ENCODE measurements at regions not wholly inside any gene's neighbourhood (a gene's known extent, or its start where the extent isn't known, plus 50 kb on each side); places are given as distances from the start of the nearest gene placed in this dataset.
"Not testable (repeated sequence)": the region's sequence is repeated elsewhere in the genome, so short reads cannot be mapped to it uniquely, and the experiment has no call there.

DNA sequence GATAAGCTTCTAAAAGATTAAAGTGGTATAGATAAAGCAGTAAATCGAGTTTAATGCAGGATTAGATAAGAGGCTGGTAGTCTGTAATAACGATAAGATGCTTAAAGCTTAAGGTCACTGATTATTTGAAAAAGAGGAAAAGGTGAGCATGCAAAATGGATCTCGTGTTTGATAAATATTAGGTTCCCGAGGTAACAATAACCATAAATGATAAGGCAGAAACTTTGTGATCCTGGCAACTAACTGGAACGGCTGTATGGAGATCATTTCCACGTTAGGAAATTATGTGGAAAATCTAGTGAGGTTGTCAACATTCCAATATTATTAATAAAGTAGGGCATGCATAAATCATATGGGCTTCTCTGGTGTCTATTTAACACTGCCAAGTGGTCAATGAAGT, 255.5 kb downstream of the EFCAB11 start:
- Histone ChIP-seq H3K9me3 (peaks cover 0 to 2% of the 10 kb centered on the region in 2 donors), H3K27me3 (no peaks in the 10 kb centered on the region), H3K4me3 (no peak overlapping the region), H3K36me3 (no peaks in the 10 kb centered on the region), H3K27ac (no peak overlapping the region), H3K4me1 (peaks cover 16 to 27% of the 10 kb centered on the region in 2 donors)
- DNase-seq (no peak), ATAC-seq (no peak)
- intact Hi-C loops (cut with DNase I): no loop called here
- TF ChIP-seq, protein P1, sequence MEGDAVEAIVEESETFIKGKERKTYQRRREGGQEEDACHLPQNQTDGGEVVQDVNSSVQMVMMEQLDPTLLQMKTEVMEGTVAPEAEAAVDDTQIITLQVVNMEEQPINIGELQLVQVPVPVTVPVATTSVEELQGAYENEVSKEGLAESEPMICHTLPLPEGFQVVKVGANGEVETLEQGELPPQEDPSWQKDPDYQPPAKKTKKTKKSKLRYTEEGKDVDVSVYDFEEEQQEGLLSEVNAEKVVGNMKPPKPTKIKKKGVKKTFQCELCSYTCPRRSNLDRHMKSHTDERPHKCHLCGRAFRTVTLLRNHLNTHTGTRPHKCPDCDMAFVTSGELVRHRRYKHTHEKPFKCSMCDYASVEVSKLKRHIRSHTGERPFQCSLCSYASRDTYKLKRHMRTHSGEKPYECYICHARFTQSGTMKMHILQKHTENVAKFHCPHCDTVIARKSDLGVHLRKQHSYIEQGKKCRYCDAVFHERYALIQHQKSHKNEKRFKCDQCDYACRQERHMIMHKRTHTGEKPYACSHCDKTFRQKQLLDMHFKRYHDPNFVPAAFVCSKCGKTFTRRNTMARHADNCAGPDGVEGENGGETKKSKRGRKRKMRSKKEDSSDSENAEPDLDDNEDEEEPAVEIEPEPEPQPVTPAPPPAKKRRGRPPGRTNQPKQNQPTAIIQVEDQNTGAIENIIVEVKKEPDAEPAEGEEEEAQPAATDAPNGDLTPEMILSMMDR (IDR thresholded peaks at IDR 0.05): no peak

DNA sequence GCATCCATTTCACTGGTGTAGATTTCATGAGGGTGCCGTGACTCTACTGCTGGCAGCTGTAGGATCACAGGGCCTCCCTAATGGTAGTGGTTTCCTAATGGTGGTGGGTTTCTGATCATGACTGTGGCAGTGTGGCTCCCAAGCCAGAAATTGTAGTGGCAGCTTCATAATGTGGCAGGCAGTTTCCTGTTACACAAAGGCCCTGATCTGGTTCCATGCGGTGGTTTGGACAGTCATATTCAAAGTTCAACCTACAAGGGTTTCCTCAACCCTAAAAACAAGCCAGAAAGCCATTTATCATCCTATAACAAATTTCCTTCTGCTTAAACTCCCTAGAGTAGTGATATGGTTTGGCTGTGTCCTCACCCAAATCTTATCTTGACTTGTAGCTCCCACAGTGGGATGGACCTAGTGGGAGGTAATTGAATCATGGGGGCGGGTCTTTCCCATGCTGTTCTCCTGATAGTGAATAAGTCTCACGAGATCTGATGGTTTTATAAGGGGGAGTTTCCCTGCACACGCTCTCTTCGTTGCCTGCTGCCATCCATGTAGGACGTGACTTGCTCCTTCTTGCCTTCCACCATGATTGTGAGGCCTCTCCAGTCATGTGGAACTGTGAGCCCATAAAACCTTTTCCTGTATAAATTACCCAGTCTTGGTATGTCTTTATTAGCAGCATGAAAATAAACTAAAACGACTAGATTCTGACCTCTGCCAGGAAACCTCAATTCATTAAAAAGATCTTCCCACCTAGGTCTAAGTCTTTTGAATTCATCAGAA, 257.1 kb downstream of the EFCAB11 start:
- TF ChIP-seq, protein P1 (IDR thresholded peaks at IDR 0.05): no peak
- Histone ChIP-seq H3K9me3 (no peaks in the 10 kb centered on the region), H3K27ac (no peak overlapping the region), H3K4me1 (peaks cover 11 to 16% of the 10 kb centered on the region in 2 donors), H3K4me3 (no peak overlapping the region), H3K36me3 (no peaks in the 10 kb centered on the region), H3K27me3 (no peaks in the 10 kb centered on the region)
- no peak for ATAC-seq
- intact Hi-C loops (cut with DNase I): no loop called here
- DNase-seq: no peak

DNA sequence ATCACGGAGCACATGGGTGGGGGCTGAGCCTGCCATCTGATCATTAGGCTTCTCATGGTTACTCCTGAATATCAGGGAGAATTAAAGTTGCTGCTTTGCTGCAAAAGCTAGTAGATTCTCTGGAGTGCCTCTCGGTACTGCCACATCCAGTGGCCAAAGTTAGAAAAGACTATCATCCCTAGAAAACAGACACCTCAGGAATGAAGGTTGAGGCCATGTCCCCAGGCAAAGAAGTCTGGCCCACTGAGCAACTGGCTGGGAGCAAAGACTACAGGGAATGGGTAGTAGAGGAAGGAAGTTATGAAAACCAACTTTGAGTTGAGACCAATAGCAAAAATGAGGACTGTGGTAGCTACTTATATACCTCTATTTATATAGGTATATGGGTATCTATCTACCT, 258.7 kb downstream of the EFCAB11 start:
- DNase-seq (no peak), ATAC-seq (no peak)
- Histone ChIP-seq H3K4me1 (peaks cover under 1 to 2% of the 10 kb centered on the region in 2 donors), H3K36me3 (no peaks in the 10 kb centered on the region), H3K9me3 (no peaks in the 10 kb centered on the region), H3K4me3 (no peak overlapping the region), H3K27ac (no peak overlapping the region), H3K27me3 (no peaks in the 10 kb centered on the region)
- intact Hi-C loops (cut with DNase I): no loop called here
- TF ChIP-seq, protein P1 (IDR thresholded peaks at IDR 0.05): no peak

DNA sequence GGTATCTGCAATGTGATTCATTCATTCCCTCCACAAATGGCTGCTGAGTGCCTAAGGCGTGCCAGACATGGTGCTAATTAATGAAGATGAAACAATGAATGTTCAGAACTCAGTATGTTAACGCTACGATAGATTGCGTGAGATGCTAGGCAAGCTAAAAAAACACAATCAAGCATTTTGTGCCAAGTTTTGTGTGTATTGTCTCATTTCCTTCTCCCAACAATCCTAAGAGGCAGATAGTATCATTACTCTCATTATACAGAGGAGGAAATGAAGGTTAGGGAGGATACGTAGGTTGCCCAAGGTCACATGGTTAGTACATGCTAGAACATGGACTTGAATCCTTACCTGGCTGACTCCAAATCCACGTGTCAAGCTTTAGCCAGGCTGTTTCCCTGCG, 264.4 kb downstream of the EFCAB11 start:
- intact Hi-C loops (cut with DNase I): no loop called here
- Histone ChIP-seq H3K36me3 (no peaks in the 10 kb centered on the region), H3K9me3 (no peaks in the 10 kb centered on the region), H3K27ac (no peak overlapping the region), H3K4me3 (no peak overlapping the region), H3K4me1 (no peaks in the 10 kb centered on the region), H3K27me3 (no peaks in the 10 kb centered on the region)
- DNase-seq (no peak), ATAC-seq (no peak)
- TF ChIP-seq, protein P1 (IDR thresholded peaks at IDR 0.05): no peak

DNA sequence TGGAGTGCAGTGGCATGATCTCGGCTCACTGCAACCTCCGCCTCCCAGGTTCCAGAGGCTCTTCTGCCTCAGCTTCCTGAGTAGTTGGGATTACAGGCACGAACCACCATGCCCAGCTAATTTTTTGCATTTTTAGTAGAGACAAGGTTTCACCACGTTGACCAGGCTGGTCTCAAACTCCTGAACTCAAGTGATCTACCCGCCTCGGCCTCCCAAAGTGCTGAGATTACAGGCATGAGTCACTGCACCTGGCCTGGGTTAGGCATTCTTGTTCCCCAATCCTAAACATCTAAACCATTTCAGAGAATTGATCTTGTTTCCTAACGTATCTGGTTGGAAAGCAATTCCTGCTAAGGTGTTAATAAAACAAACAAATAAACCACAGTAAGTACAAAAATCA, 264.8 kb downstream of the EFCAB11 start:
- intact Hi-C loops (cut with DNase I); H3K4me3 ChIP-seq; ATAC-seq; H3K4me1 ChIP-seq; H3K36me3 ChIP-seq; H3K27me3 ChIP-seq; DNase-seq; H3K9me3 ChIP-seq; H3K27ac ChIP-seq: not testable (repeated sequence)

Measured in left lung (tissue), 4 donors.